ENCODE measurements at regions not wholly inside any gene's neighbourhood (a gene's known extent, or its start where the extent isn't known, plus 50 kb on each side); places are given as distances from the start of the nearest gene placed in this dataset.

DNA sequence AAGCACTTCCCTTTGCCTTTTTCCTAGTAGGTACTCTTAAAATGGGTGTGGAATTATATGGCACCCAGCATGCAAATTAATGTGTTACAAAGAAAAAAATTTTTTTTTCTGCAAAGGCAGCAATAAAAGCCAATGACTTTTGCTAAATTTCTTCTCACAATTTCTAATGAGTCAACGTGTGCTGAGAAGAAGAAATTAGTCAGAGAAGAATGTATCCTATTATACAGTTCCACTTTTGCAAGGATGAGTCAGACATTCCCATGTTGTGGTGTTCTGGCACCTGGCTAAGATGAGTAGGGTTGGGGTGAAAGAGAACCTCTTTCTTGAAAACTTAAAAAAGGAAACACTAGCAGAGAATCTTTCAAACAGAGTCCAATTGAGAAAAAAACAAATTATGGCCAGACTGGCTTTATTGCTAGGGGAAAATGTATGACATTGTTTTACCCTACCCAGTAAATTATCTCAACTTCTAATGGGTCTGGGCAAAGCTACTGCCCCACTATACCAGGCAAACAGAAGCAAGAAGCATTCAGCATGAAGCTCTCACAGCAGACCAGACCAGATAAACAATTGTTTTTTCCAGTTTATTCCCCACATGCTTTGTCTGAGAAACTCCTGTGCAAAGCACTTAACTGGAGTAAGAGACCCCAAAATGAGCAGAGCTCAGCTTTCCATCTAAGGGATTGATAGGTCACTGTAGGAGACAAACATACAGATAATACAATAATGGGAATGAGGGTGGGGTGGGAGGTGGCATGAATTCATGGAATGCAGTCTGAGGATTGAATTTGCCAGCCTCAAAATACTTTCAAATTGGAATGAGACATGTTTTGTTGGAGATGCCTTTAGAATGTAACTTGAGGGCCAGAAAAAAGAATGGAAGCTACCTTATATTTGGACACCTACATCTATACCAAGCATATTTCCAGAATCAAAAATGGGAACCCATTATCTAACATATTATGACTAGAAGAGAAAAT is 220.8 kb upstream of the RFX3 start:
- Histone ChIP-seq H3K4me2 (ENCODE audit: low read depth, low read length) (no peak overlapping the region), H4K20me1 (ENCODE audit: insufficient read depth, low read length) (no peaks in the 10 kb centered on the region), H3K4me3 (replicated peaks in 1 of 3; ENCODE audit: insufficient read depth in 1 of 3, low read depth in 2 of 3, low read length in 3 of 3) (no peak overlapping the region), H3K79me2 (ENCODE audit: insufficient read depth, low read length) (no peaks in the 10 kb centered on the region), H2AFZ (ENCODE audit: low read length) (no peak overlapping the region), H3K9me3 (ENCODE audit: low read length) (no peaks in the 10 kb centered on the region), H3K27me3 (ENCODE audit: control insufficient read depth in 1 of 2, insufficient read depth in 2 of 2, low read length in 2 of 2) (no peaks in the 10 kb centered on the region), H3K9ac (ENCODE audit: insufficient read depth, low read depth, low read length) (no peak overlapping the region), H3K27ac (ENCODE audit: extremely low read length, insufficient read depth, low read length) (no peak overlapping the region), H3K4me1 (ENCODE audit: insufficient read depth, low read length) (peaks cover 12% of the 10 kb centered on the region), H3K36me3 (replicated peaks in 1 of 2; ENCODE audit: control insufficient read depth in 1 of 2, insufficient read depth in 2 of 2, low read length in 2 of 2) (no peaks in the 10 kb centered on the region)
- no peak for ATAC-seq
- no TSS peak for BruUV-seq (replicated peaks)
- no peak for FAIRE-seq
- ChIA-PET CTCF (ENCODE audit: low intra/inter-chr PET ratio, low total read pairs) (no interaction called here), POLR2A (no interaction called here)
- in situ Hi-C loops (cut with HindIII; ENCODE audit: extremely low pct_ligation_motif_present, low pct_unique_long_range_greater_than_20kb) = no loop called here
- intact Hi-C loops (cut with micrococcal nuclease; ENCODE audit: unreplicated experiment) = no loop called here
- WGBS (ENCODE audit: low lambda C conversion rate) = 0% methylated on average over 1 of the region's 1 CpG
- no peak for DNase-seq (ENCODE audit: low spot score)
- TF ChIP-seq ZNF619 (CRISPR knock-in tag; IDR thresholded peaks at IDR 0.05) = no peak
- TF ChIP-seq CREB3 (CRISPR knock-in tag; IDR thresholded peaks at IDR 0.05) = no peak
- no peak for TF ChIP-seq SRSF9 (IDR thresholded peaks at IDR 0.05; ENCODE audit: borderline replicate concordance, insufficient read depth, low read depth, low read length, poor library complexity, severe bottlenecking)
- TF ChIP-seq ZMYM2 (CRISPR knock-in tag; IDR thresholded peaks at IDR 0.05) = no peak
- TF ChIP-seq ZNF256 (CRISPR knock-in tag; conservative IDR thresholded peaks at IDR 0.05) = no peak
- no peak for TF ChIP-seq SMC3 (IDR thresholded peaks at IDR 0.05; ENCODE audit: low read length)
- TF ChIP-seq EEA1 (CRISPR knock-in tag; IDR thresholded peaks at IDR 0.05; ENCODE audit: borderline replicate concordance) = no peak
- TF ChIP-seq ZNF761 (CRISPR knock-in tag; conservative IDR thresholded peaks at IDR 0.05) = no peak
- TF ChIP-seq ZMYM3 (CRISPR knock-in tag; IDR thresholded peaks at IDR 0.05) = no peak
- TF ChIP-seq, protein P1, sequence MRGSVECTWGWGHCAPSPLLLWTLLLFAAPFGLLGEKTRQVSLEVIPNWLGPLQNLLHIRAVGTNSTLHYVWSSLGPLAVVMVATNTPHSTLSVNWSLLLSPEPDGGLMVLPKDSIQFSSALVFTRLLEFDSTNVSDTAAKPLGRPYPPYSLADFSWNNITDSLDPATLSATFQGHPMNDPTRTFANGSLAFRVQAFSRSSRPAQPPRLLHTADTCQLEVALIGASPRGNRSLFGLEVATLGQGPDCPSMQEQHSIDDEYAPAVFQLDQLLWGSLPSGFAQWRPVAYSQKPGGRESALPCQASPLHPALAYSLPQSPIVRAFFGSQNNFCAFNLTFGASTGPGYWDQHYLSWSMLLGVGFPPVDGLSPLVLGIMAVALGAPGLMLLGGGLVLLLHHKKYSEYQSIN (CRISPR knock-in tag; IDR thresholded peaks at IDR 0.05; ENCODE audit: borderline replicate concordance) = no peak
- TF ChIP-seq, protein P2, sequence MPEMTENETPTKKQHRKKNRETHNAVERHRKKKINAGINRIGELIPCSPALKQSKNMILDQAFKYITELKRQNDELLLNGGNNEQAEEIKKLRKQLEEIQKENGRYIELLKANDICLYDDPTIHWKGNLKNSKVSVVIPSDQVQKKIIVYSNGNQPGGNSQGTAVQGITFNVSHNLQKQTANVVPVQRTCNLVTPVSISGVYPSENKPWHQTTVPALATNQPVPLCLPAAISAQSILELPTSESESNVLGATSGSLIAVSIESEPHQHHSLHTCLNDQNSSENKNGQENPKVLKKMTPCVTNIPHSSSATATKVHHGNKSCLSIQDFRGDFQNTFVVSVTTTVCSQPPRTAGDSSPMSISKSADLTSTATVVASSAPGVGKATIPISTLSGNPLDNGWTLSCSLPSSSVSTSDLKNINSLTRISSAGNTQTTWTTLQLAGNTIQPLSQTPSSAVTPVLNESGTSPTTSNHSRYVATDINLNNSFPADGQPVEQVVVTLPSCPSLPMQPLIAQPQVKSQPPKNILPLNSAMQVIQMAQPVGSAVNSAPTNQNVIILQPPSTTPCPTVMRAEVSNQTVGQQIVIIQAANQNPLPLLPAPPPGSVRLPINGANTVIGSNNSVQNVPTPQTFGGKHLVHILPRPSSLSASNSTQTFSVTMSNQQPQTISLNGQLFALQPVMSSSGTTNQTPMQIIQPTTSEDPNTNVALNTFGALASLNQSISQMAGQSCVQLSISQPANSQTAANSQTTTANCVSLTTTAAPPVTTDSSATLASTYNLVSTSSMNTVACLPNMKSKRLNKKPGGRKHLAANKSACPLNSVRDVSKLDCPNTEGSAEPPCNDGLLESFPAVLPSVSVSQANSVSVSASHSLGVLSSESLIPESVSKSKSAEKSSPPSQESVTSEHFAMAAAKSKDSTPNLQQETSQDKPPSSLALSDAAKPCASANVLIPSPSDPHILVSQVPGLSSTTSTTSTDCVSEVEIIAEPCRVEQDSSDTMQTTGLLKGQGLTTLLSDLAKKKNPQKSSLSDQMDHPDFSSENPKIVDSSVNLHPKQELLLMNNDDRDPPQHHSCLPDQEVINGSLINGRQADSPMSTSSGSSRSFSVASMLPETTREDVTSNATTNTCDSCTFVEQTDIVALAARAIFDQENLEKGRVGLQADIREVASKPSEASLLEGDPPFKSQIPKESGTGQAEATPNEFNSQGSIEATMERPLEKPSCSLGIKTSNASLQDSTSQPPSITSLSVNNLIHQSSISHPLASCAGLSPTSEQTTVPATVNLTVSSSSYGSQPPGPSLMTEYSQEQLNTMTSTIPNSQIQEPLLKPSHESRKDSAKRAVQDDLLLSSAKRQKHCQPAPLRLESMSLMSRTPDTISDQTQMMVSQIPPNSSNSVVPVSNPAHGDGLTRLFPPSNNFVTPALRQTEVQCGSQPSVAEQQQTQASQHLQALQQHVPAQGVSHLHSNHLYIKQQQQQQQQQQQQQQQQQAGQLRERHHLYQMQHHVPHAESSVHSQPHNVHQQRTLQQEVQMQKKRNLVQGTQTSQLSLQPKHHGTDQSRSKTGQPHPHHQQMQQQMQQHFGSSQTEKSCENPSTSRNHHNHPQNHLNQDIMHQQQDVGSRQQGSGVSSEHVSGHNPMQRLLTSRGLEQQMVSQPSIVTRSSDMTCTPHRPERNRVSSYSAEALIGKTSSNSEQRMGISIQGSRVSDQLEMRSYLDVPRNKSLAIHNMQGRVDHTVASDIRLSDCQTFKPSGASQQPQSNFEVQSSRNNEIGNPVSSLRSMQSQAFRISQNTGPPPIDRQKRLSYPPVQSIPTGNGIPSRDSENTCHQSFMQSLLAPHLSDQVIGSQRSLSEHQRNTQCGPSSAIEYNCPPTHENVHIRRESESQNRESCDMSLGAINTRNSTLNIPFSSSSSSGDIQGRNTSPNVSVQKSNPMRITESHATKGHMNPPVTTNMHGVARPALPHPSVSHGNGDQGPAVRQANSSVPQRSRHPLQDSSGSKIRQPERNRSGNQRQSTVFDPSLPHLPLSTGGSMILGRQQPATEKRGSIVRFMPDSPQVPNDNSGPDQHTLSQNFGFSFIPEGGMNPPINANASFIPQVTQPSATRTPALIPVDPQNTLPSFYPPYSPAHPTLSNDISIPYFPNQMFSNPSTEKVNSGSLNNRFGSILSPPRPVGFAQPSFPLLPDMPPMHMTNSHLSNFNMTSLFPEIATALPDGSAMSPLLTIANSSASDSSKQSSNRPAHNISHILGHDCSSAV (CRISPR knock-in tag; IDR thresholded peaks at IDR 0.05; ENCODE audit: borderline replicate concordance) = no peak
- TF ChIP-seq NFYB (CRISPR knock-in tag; IDR thresholded peaks at IDR 0.05) = no peak
- TF ChIP-seq BRD4 (CRISPR knock-in tag; IDR thresholded peaks at IDR 0.05) = no peak
- TF ChIP-seq IRF2 (CRISPR knock-in tag; IDR thresholded peaks at IDR 0.05) = no peak
- TF ChIP-seq ZFP62 (CRISPR knock-in tag; IDR thresholded peaks at IDR 0.05) = no peak

All from HepG2 (cell line).